ENCODE measurements at regions not wholly inside any gene's neighbourhood (a gene's known extent, or its start where the extent isn't known, plus 50 kb on each side); places are given as distances from the start of the nearest gene placed in this dataset.

DNA sequence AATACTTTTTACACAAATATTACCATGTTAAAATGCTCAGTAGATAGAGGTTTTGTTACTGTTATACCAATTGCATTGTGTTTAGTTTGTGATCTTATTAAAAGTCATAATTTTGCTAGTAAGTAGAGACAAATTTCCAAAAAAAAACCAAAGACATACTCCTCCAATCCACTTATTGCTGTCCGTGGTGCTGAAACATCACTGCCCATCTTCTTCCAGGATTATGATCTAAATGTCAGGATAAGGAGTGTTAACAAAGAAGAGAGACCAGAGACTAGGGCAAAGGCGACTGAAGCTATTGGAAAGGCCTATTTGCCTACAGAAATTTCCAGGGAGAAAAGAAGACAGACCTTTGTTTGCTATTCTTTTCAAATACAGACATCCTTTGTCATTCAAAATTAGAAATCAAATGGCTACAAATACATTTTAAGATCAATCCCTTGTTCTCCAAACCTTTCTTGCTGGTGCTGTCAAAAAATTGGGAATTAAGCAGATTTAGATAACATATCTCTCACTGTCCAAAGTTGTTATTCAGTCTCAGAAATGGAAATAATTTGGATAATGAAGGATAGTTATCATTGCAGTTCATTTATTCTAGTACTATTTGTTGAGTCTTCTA lies 199.7 kb downstream of the C11orf91 start:
- TF ChIP-seq EZH2 (IDR thresholded peaks at IDR 0.05) (no peak), POLR2AphosphoS5 (IDR thresholded peaks at IDR 0.05; ENCODE audit: borderline replicate concordance, low read depth, low read length) (no peak), FOXP2 (optimal IDR thresholded peaks at IDR 0.05; ENCODE audit: control extremely low read depth, extremely low read length, insufficient read depth) (no peak)
